GM23338 (cell line): ENCODE measurements at regions not wholly inside any gene's neighbourhood (a gene's known extent, or its start where the extent isn't known, plus 50 kb on each side); places are given as distances from the start of the nearest gene placed in this dataset.

ENCODE experiments used
- CREB1 ChIP-seq: fragments of 250-450 bp; sonication (Bioruptor Pico); IDR thresholded peaks from 2 replicates; pipeline ENCODE4 v1.5.0; 2020; ENCODE audit warnings: low read depth, mild to moderate bottlenecking, moderate library complexity
- EZH2 ChIP-seq: fragments of 200-600 bp; sonication (generic); IDR thresholded peaks from one replicate; pipeline ENCODE4 v1.8.0; 2017; ENCODE audit warnings: antibody characterized with exemption, mild to moderate bottlenecking, low read depth; ENCODE audit not compliant: unreplicated experiment
- EZH2phosphoT487 ChIP-seq: fragments of 200-600 bp; sonication (generic); IDR thresholded peaks from one replicate; pipeline ENCODE4 v1.8.1; 2018; ENCODE audit warnings: antibody characterized with exemption; ENCODE audit not compliant: unreplicated experiment
- JUNB ChIP-seq: IDR thresholded peaks from one replicate; pipeline ENCODE4 v1.6.1; 2016; ENCODE audit warnings: antibody characterized with exemption; ENCODE audit not compliant: unreplicated experiment
- NANOG ChIP-seq: IDR thresholded peaks from 2 replicates; pipeline ENCODE4 v1.6.1; 2016; ENCODE audit warnings: antibody characterized with exemption, borderline replicate concordance
- POLR2AphosphoS5 ChIP-seq: IDR thresholded peaks from 2 replicates; pipeline ENCODE4 v1.6.1; 2016; ENCODE audit warnings: antibody characterized with exemption, low read depth
- STAT1 ChIP-seq: IDR thresholded peaks from one replicate; pipeline ENCODE4 v1.6.1; 2016; ENCODE audit warnings: antibody characterized with exemption; ENCODE audit not compliant: unreplicated experiment
- ZNF114 ChIP-seq: fragments of 250-450 bp; sonication (Bioruptor Pico); IDR thresholded peaks from 2 replicates; pipeline ENCODE4 v1.5.0; 2020; ENCODE audit warnings: mild to moderate bottlenecking, moderate library complexity
- ZNF331 ChIP-seq: fragments of 250-450 bp; sonication (Bioruptor Pico); IDR thresholded peaks from 2 replicates; pipeline ENCODE4 v1.5.0; 2020; ENCODE audit warnings: low read depth, mild to moderate bottlenecking, moderate library complexity
- TF ChIP-seq, protein P1 (sequence below), 2 experiments: fragments of 200-600 bp in 1 of 2; sonication (generic) in 1 of 2; conservative IDR thresholded peaks; 2 replicates each; pipeline versions ENCODE4 v1.5.1 to v1.6.1; 2016 to 2017; ENCODE audit warnings: antibody characterized with exemption in 2 of 2, low read depth in 2 of 2, mild to moderate bottlenecking in 2 of 2, moderate library complexity in 1 of 2
- TF ChIP-seq, protein P2 (sequence below): IDR thresholded peaks from one replicate; pipeline ENCODE4 v1.6.1; 2018; ENCODE audit warnings: antibody characterized with exemption; ENCODE audit not compliant: unreplicated experiment
- TF ChIP-seq, protein P3 (sequence below): IDR thresholded peaks from 2 replicates; pipeline ENCODE4 v1.6.1; 2016; ENCODE audit warnings: antibody characterized with exemption
- TF ChIP-seq, protein P4 (sequence below): fragments of 250-450 bp; sonication (Bioruptor Pico); IDR thresholded peaks from 2 replicates; pipeline ENCODE4 v1.5.0; 2020; ENCODE audit warnings: mild to moderate bottlenecking, moderate library complexity

DNA sequence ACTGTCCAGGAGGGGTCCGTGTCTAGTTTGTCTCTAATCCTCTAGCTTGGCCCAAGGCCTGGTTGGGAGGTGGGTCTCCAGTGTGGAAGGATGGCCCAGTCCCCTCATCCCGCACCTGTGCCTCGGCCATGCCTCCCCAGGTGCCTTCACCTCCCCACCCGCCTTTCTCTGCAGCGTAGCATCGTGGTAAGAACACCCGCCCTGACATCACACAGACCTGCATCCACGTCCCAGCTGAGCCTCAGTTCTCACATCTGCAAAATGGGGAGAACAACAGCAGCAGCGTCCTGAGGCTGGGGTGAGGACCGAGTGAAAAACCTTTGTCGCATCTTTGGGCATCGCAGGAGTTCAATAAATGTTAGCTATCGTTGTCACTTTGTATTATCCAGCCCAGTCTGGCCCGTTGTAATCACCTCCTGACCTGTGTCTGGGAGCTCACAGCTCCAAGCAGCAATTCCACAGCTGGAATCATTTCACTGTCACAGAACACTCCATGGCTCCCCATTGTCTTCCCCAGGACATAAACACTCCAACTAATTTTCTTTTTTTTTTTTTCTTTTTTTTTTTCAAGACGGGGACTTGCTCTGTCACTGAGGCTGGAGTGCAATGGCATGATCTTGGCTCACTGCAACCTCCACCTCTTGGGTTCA is 181.2 kb upstream of the IER5L start:
- TF ChIP-seq, protein P1, sequence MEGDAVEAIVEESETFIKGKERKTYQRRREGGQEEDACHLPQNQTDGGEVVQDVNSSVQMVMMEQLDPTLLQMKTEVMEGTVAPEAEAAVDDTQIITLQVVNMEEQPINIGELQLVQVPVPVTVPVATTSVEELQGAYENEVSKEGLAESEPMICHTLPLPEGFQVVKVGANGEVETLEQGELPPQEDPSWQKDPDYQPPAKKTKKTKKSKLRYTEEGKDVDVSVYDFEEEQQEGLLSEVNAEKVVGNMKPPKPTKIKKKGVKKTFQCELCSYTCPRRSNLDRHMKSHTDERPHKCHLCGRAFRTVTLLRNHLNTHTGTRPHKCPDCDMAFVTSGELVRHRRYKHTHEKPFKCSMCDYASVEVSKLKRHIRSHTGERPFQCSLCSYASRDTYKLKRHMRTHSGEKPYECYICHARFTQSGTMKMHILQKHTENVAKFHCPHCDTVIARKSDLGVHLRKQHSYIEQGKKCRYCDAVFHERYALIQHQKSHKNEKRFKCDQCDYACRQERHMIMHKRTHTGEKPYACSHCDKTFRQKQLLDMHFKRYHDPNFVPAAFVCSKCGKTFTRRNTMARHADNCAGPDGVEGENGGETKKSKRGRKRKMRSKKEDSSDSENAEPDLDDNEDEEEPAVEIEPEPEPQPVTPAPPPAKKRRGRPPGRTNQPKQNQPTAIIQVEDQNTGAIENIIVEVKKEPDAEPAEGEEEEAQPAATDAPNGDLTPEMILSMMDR (conservative IDR thresholded peaks at IDR 0.05; ENCODE audit: low read depth in 2 of 2) = no peak
- TF ChIP-seq STAT1 (no peak), EZH2 (no peak), POLR2AphosphoS5 (no peak), EZH2phosphoT487 (no peak), JUNB (no peak), CREB1 (no peak), ZNF331 (CRISPR knock-in tag) (no peak), ZNF114 (no peak), NANOG (no peak)
- TF ChIP-seq, protein P2, sequence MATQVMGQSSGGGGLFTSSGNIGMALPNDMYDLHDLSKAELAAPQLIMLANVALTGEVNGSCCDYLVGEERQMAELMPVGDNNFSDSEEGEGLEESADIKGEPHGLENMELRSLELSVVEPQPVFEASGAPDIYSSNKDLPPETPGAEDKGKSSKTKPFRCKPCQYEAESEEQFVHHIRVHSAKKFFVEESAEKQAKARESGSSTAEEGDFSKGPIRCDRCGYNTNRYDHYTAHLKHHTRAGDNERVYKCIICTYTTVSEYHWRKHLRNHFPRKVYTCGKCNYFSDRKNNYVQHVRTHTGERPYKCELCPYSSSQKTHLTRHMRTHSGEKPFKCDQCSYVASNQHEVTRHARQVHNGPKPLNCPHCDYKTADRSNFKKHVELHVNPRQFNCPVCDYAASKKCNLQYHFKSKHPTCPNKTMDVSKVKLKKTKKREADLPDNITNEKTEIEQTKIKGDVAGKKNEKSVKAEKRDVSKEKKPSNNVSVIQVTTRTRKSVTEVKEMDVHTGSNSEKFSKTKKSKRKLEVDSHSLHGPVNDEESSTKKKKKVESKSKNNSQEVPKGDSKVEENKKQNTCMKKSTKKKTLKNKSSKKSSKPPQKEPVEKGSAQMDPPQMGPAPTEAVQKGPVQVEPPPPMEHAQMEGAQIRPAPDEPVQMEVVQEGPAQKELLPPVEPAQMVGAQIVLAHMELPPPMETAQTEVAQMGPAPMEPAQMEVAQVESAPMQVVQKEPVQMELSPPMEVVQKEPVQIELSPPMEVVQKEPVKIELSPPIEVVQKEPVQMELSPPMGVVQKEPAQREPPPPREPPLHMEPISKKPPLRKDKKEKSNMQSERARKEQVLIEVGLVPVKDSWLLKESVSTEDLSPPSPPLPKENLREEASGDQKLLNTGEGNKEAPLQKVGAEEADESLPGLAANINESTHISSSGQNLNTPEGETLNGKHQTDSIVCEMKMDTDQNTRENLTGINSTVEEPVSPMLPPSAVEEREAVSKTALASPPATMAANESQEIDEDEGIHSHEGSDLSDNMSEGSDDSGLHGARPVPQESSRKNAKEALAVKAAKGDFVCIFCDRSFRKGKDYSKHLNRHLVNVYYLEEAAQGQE = no peak
- TF ChIP-seq, protein P3, sequence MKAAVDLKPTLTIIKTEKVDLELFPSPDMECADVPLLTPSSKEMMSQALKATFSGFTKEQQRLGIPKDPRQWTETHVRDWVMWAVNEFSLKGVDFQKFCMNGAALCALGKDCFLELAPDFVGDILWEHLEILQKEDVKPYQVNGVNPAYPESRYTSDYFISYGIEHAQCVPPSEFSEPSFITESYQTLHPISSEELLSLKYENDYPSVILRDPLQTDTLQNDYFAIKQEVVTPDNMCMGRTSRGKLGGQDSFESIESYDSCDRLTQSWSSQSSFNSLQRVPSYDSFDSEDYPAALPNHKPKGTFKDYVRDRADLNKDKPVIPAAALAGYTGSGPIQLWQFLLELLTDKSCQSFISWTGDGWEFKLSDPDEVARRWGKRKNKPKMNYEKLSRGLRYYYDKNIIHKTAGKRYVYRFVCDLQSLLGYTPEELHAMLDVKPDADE = no peak
- TF ChIP-seq, protein P4, sequence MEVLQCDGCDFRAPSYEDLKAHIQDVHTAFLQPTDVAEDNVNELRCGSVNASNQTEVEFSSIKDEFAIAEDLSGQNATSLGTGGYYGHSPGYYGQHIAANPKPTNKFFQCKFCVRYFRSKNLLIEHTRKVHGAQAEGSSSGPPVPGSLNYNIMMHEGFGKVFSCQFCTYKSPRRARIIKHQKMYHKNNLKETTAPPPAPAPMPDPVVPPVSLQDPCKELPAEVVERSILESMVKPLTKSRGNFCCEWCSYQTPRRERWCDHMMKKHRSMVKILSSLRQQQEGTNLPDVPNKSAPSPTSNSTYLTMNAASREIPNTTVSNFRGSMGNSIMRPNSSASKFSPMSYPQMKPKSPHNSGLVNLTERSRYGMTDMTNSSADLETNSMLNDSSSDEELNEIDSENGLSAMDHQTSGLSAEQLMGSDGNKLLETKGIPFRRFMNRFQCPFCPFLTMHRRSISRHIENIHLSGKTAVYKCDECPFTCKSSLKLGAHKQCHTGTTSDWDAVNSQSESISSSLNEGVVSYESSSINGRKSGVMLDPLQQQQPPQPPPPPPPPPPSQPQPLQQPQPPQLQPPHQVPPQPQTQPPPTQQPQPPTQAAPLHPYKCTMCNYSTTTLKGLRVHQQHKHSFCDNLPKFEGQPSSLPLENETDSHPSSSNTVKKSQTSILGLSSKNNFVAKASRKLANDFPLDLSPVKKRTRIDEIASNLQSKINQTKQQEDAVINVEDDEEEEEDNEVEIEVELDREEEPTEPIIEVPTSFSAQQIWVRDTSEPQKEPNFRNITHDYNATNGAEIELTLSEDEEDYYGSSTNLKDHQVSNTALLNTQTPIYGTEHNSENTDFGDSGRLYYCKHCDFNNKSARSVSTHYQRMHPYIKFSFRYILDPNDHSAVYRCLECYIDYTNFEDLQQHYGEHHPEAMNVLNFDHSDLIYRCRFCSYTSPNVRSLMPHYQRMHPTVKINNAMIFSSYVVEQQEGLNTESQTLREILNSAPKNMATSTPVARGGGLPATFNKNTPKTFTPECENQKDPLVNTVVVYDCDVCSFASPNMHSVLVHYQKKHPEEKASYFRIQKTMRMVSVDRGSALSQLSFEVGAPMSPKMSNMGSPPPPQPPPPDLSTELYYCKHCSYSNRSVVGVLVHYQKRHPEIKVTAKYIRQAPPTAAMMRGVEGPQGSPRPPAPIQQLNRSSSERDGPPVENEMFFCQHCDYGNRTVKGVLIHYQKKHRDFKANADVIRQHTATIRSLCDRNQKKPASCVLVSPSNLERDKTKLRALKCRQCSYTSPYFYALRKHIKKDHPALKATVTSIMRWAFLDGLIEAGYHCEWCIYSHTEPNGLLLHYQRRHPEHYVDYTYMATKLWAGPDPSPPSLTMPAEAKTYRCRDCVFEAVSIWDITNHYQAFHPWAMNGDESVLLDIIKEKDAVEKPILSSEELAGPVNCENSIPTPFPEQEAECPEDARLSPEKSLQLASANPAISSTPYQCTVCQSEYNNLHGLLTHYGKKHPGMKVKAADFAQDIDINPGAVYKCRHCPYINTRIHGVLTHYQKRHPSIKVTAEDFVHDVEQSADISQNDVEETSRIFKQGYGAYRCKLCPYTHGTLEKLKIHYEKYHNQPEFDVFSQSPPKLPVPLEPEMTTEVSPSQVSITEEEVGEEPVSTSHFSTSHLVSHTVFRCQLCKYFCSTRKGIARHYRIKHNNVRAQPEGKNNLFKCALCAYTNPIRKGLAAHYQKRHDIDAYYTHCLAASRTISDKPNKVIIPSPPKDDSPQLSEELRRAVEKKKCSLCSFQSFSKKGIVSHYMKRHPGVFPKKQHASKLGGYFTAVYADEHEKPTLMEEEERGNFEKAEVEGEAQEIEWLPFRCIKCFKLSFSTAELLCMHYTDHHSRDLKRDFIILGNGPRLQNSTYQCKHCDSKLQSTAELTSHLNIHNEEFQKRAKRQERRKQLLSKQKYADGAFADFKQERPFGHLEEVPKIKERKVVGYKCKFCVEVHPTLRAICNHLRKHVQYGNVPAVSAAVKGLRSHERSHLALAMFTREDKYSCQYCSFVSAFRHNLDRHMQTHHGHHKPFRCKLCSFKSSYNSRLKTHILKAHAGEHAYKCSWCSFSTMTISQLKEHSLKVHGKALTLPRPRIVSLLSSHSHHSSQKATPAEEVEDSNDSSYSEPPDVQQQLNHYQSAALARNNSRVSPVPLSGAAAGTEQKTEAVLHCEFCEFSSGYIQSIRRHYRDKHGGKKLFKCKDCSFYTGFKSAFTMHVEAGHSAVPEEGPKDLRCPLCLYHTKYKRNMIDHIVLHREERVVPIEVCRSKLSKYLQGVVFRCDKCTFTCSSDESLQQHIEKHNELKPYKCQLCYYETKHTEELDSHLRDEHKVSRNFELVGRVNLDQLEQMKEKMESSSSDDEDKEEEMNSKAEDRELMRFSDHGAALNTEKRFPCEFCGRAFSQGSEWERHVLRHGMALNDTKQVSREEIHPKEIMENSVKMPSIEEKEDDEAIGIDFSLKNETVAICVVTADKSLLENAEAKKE (CRISPR knock-in tag) = no peak
